ENCODE measurements at regions not wholly inside any gene's neighbourhood (a gene's known extent, or its start where the extent isn't known, plus 50 kb on each side); places are given as distances from the start of the nearest gene placed in this dataset.
"Not testable (repeated sequence)": the region's sequence is repeated elsewhere in the genome, so short reads cannot be mapped to it uniquely, and the experiment has no call there.

DNA sequence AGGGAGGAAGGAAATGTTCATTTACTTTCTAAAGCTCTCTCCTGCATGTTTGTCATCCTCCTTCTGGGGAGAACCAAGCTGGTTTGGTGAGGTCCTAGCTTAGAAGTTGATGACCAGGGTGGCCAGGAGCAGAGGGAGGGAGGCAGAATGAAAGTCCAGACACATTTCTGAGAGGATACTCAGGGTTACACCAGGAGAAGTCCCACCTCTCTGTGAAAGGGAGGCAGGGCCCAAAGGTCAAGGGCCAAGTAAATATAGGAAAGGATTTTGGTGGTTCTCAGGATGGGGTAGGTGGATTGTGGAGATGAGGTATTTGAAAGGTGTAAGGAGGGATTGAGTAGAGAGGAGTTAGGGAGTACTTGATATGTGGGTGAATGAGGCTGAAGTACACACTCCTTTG is 58.0 kb upstream of the FBXO11 start:
- TF ChIP-seq, protein P1, sequence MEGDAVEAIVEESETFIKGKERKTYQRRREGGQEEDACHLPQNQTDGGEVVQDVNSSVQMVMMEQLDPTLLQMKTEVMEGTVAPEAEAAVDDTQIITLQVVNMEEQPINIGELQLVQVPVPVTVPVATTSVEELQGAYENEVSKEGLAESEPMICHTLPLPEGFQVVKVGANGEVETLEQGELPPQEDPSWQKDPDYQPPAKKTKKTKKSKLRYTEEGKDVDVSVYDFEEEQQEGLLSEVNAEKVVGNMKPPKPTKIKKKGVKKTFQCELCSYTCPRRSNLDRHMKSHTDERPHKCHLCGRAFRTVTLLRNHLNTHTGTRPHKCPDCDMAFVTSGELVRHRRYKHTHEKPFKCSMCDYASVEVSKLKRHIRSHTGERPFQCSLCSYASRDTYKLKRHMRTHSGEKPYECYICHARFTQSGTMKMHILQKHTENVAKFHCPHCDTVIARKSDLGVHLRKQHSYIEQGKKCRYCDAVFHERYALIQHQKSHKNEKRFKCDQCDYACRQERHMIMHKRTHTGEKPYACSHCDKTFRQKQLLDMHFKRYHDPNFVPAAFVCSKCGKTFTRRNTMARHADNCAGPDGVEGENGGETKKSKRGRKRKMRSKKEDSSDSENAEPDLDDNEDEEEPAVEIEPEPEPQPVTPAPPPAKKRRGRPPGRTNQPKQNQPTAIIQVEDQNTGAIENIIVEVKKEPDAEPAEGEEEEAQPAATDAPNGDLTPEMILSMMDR (IDR thresholded peaks at IDR 0.05) = no peak
- Mint-ChIP-seq H3K4me1 (no peaks in the 10 kb centered on the region), H3K4me3 (no peak overlapping the region), H3K36me3 (ENCODE audit: low read depth) (no peaks in the 10 kb centered on the region), H3K27ac (no peak overlapping the region), H3K9me3 (peaks cover 11% of the 10 kb centered on the region), H3K27me3 (peaks cover 18% of the 10 kb centered on the region)
- CTCF ChIA-PET = no interaction called here
- intact Hi-C loops (cut with micrococcal nuclease) = no loop called here
- ATAC-seq (ENCODE audit: low read depth) (no peak), DNase-seq (no peak)
- POLR2A ChIA-PET = no interaction called here

DNA sequence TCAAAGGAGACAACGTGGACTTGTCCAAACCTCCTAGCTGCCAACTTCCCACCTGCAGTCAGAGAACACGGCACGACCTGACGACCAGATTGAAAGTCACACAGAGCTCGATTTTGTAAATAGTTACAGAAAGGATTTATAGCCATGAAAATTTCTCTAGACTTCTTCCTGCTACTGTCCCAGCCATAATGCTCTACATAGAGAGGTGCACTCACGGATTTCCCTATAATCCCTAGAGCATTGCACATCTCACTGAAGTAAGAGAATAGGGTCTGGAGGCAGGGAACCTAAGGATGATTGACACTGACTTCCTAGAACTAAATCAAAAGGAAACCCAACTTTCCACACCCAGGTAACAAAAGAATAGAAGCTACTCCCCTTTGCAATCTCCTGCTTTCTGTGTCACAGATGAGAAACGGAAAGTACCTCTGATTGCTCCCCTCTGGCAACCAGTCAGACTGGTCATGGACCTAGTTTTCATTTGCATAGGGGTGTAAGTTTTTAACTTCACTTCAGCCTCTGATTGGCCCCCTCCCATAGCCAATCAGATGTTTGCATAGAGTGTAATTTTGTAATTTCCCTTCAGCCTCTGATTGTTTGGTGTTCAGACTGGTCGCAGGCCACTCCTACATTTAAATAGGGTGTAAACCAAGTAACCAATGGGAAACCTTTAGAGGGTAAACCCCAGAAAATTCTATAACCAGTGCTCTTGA is 58.6 kb upstream of the FBXO11 start:
- peaks cover 11% of the 10 kb centered on the region for H3K9me3 Mint-ChIP-seq

DNA sequence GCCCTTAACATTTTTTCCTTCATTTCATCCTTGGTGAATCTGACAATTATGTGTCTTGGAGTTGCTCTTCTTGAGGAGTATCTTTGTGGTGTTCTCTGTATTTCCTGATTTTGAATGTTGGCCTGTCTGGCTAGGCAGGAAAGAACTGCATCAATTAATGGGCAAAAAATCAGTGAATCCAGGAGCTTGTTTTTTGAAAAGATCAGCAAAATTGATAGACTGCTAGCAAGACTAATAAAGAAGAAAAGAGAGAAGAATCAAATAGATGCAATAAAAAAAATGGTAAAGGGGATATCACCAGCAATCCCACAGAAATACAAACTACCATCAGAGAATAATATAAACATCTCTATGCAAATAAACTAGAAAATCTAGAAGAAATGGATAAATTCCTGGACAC is 70.4 kb upstream of the FBXO11 start:
- H3K4me1 Mint-ChIP-seq; CTCF ChIA-PET; POLR2A ChIA-PET; DNase-seq; H3K27ac Mint-ChIP-seq; H3K9me3 Mint-ChIP-seq; H3K4me3 Mint-ChIP-seq; intact Hi-C loops (cut with micrococcal nuclease); H3K36me3 Mint-ChIP-seq (ENCODE audit: low read depth); ATAC-seq (ENCODE audit: low read depth): not testable (repeated sequence)
- peaks cover 21% of the 10 kb centered on the region for H3K27me3 Mint-ChIP-seq

More for the DNA sequence above, 58.6 kb upstream of the FBXO11 start:
- ATAC-seq (ENCODE audit: low read depth) (no peak), DNase-seq (no peak)
- H3K4me3 Mint-ChIP-seq = no peak overlapping the region
- H3K27me3 Mint-ChIP-seq = peaks cover 21% of the 10 kb centered on the region
- H3K27ac Mint-ChIP-seq = no peak overlapping the region
- TF ChIP-seq, protein P1 (IDR thresholded peaks at IDR 0.05) = no peak
- intact Hi-C loops (cut with micrococcal nuclease) = no loop called here
- CTCF ChIA-PET = no interaction called here
- H3K36me3 Mint-ChIP-seq (ENCODE audit: low read depth) = no peaks in the 10 kb centered on the region
- POLR2A ChIA-PET = no interaction called here
- H3K4me1 Mint-ChIP-seq = no peaks in the 10 kb centered on the region

DNA sequence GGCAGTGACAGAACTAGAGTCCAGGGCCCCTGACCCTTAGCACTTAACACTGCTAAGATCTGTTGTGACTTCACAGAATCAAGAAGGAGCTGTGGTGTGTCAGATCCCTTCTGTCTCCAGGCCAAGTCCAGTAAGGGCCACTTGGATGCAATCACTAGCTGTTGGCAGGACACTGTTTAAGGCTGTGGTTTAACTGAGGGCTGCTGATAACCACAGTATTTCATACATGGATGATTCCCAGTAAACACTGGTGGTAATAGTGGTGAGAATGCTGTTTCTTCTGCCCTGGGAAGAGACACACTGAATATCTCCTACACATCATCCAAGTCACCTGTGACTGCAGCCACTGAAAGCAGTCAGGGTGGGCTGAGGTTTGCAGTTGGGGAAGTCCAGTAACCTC is 77.7 kb upstream of the FBXO11 start:
- ChIA-PET CTCF (no interaction called here), POLR2A (no interaction called here)
- TF ChIP-seq, protein P1 (IDR thresholded peaks at IDR 0.05) = no peak
- Mint-ChIP-seq H3K27ac (no peak overlapping the region), H3K27me3 (peaks cover 2% of the 10 kb centered on the region), H3K4me1 (peaks cover 10% of the 10 kb centered on the region), H3K36me3 (ENCODE audit: low read depth) (no peaks in the 10 kb centered on the region), H3K4me3 (no peak overlapping the region), H3K9me3 (peaks cover 5% of the 10 kb centered on the region)
- intact Hi-C loops (cut with micrococcal nuclease) = no loop called here
- ATAC-seq (ENCODE audit: low read depth) (no peak), DNase-seq (no peak)

DNA sequence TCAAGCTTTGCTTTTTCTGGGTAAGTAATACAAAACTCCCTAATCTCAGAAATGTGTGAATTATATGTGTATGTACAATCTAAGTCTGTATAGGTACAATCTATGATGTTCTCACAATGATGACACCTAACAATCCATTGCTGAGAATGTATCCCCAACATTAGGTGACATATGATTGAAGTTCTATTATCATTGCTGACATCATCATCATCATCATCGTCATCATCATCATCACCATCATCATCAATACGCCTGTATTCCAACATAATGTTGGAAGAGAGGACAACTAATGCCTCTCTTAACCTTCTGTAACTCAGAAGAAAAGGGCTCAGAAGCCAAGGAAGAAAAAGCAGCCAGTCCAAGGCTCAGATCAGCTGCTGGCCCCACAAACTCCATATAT is 84.2 kb upstream of the FBXO11 start:
- H3K27ac Mint-ChIP-seq = no peak overlapping the region

More for the DNA sequence above, 84.2 kb upstream of the FBXO11 start:
- TF ChIP-seq, protein P1 (IDR thresholded peaks at IDR 0.05) = no peak
- Mint-ChIP-seq H3K36me3 (ENCODE audit: low read depth) (no peaks in the 10 kb centered on the region), H3K4me3 (no peak overlapping the region), H3K9me3 (peaks cover 5% of the 10 kb centered on the region), H3K27me3 (peaks cover 5% of the 10 kb centered on the region), H3K4me1 (no peaks in the 10 kb centered on the region)
- ChIA-PET POLR2A (no interaction called here), CTCF (no interaction called here)
- intact Hi-C loops (cut with micrococcal nuclease) = no loop called here
- no peak for ATAC-seq (ENCODE audit: low read depth)
- no peak for DNase-seq
